Inflammatory macrophage treated with lipopolysaccharide for 4 hours (primary cell): ENCODE measurements at regions not wholly inside any gene's neighbourhood (a gene's known extent, or its start where the extent isn't known, plus 50 kb on each side); places are given as distances from the start of the nearest gene placed in this dataset.
A peak's percentile ranks its signal among the peaks of the same experiment; 100 is the strongest.

Experiments
- DNase-seq: peaks from one replicate; pipeline ENCODE4 v3.0.0-alpha.2; 2020

DNA sequence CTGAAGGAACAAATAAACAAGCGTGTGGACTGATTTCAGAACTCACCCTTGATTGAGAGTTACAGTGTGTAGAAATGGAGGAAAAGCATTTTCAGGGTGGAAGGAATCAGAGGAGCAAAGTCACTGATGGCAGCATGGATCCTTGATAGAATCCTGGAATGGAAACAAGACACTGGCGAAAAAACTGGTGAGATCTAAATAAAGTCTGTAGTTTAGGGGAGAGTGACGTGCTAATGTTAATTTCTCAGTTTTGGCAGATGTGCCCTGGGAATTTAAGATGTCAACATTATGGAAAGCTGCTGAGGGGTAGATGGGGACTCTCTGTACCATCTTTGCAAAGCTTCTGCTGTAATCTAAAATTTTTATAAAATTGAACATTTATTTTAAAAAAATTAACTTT is 378.0 kb downstream of the UQCRFS1 start:
- no peak for DNase-seq

DNA sequence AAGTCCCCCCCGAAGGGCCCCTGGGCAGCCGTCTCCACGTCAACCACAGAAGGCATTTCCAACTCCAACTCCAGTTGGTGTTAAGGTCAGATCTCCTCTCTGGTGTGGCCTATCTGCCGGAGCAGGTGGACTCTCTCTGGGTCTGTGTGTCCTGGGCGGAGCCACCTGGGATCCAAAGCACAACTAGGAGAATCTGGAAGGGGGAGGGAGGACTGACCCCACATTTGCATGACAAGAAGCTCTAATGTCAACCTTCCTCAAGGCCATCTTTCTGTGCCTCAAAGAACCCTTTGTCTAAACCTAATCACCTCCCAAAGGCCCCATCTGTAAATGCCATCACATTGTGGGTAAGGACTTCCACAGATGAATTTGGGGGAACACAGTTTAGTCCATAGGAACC is 381.5 kb downstream of the UQCRFS1 start:
- no peak for DNase-seq

DNA sequence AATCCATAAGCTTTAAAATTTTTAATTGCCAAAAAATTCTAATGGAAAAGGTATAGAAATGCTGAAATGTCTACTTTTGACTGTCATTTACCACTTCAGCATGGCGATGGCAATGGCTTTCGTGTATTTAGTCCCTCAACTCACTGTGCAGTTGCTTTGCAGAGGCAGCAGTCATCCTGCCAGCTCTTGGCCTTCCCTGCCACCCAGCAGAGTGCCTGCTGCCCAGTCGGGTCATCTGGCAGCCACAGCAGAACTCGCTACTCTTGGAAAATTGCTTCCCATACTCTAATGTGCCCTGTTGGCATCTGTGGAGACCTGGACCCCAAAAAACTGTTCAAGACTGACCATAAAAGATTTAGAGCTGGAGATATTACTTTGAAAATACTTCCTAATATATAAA is 383.2 kb downstream of the UQCRFS1 start:
- DNase-seq, result no peak

DNA sequence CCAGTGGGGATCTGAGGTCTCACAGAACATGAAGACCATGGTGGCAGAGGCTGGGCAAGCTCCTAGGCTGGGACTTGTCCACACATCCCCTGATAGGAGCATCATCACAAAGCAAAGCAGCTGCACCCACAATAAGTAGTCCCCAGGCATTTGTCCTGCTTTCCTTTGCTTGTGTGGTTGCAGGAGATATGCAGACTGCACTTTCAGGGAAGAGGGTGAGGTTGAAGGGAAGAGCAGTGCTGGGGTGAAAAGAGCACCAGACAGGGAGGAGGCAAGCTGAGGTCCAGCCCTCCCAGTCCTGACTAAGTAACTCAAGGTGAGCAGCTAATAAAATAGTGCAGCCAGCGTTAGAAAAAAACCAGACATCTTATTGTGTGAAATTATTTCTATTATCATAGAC is 383.6 kb downstream of the UQCRFS1 start:
- DNase-seq, result no peak

DNA sequence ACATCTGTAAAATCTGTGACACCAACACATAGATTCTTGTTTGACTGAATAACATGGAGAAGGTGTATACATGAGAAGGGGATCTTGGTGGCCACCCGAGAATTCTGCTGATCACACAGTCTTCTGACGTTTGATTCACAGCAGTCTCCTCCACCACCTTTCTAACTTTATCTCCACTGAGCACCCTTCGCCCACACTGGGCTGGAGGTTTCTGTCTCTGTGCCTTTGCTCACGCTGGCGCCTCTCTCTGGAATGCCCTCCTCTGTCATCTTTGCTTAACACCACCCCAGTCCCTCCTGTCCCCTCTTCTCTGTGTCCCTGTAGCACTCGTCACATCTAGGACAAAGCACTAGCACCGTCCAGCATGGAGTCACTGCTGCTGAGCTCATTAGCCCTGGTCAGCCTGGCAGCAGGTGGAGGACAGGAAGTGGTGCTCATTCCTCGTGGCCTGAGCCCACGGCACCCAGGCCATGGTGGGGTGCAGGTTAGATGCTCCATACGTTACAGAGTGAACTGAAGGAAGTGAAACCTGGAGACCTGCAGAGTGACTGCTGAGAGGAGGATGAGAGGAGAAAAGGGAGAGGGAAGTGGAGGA is 384.6 kb downstream of the UQCRFS1 start:
- no peak for DNase-seq

DNA sequence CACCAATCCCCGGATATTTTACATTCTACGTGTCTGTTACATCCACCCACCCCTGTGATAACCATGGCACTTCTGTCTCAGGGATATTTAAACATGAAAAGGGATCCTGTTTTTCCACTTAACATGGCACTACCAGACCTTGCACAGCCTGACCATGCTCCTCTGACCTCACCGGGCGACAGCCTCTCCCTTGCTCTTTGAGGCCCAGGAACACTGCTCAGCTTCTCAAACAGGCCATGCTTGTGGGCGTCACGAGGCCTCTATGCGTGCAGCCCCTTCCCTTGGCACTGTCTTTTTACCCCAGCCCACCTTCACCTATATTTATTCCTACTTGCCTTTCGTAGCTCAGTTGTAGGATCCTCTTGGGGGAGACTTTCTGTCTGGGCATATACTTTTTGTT is 385.6 kb downstream of the UQCRFS1 start:
- no peak for DNase-seq

DNA sequence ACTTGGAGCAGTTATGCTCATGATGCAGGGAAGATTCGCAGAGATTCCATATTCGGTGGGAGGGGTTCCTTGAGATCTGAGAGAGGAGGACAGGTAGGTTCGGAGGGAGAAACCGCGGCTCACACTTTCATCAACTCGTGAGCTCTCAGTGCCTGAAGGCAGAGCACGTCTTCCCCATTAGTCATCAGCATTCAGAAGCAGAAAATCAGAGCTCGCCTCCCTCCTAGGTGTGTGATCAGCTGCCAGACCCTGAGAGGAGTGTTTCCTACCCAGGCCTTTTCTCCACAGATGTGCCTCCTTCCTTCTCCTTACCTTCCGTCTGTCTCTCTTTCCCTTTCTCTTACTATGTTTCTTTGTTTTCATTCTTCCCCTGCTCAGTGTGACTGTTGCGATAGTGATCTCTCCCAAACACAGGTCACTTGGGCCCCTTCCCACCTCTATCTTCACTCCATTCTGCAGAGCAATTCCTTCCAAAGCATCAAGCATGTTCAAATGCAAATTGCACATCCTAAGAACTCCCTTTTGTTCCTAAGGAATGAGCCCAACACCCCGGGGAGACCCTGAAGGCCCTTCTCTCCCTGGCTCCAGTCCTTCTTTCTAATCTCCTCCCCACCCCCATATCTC is 389.5 kb downstream of the UQCRFS1 start:
- DNase-seq, result no peak

DNA sequence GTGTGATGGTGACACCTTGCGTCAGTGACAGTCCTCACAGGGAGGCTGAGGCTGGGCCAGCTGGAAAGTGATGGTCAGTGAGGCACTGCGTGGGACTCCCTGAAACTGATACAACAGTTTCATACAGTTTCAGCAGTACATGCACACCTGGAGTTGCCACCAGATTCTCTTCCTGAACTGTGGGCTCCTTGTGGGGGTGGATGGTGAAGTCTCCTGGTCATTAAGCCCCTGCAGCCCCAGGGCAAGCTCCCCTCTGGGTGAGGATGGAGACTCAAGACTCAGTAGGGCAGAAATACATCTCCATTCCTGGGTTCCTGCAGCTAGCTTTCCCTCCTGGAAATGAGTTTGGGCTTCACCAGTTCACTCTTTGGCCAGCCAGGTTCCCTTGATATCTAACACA is 392.7 kb downstream of the UQCRFS1 start:
- no peak for DNase-seq

DNA sequence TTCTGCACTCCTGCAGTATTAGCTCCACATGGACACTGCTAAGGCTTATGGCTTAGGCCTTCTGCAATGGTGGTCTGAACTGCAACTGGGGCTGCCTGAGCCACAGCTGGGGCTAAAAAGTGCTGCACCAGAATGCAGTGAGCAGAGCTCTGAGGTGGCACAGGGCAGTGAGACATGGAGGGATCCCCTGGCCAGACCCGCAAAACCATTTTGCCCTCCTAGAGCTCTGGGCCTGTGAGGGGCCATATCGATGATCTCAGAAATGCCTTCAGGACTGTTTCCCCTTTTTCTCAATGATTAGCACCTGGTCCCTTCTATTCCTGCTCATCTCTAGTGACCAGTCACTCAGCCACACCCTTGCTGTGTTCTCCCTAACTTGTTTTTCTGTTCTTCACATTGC is 397.7 kb downstream of the UQCRFS1 start:
- DNase-seq, result no peak

DNA sequence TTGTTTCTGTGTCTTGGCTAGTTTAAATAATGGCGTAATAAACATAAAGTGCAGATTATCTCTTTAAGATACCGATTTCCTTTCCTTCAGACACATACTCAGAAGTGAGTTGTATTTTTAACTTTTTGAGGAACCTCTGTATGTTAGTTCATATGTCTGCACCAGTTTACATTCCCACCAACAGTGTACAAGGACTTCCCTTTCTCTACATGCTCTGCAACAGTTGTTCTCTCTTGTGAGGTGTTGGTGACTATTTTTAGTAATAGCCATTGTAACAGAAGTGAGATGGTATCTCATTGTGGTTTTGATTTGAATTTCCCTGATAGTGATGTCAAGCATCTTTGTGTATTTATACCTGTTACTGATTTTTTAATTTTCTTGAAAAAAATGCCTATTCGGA is 418.6 kb downstream of the UQCRFS1 start:
- no peak for DNase-seq

DNA sequence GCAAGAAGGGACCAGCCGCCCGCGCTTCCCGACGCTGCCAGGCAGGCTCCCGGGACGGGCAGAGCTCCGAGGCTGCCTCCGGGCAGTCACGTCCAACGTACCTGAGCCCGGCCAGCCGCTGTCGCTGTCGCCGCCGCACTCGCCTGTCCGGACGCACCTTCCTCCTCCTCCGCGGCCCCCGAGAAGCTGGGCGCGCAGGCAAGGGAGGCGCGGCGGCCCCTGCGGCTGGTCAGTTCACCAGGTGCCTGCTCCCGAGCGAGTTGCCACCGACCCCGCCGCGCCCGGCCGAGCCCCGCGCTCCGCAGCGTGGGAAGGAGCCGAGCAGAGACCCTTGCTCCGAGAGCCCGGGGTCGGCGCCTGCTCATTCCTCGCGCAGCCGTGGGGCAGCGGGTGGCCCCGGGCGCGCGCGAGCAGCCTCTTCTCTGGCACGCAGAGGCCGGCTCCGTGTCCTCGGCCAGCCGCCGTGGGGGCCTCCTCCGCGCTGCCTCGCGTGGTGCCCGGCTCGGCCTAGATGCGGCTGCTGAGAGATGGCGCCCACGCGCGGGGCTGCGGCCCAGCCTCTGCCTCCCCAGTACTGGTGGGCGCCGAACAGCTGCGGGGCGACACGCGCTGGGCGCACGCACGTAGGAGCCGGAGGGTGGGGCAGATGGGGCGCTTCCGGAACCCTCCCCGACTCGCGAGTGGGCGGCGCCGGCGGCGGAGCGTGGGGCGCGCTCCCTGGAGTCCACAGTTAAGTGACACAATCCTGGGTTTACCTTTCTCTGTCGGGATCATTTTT is 419.4 kb downstream of the UQCRFS1 start:
- DNase-seq, result no peak

DNA sequence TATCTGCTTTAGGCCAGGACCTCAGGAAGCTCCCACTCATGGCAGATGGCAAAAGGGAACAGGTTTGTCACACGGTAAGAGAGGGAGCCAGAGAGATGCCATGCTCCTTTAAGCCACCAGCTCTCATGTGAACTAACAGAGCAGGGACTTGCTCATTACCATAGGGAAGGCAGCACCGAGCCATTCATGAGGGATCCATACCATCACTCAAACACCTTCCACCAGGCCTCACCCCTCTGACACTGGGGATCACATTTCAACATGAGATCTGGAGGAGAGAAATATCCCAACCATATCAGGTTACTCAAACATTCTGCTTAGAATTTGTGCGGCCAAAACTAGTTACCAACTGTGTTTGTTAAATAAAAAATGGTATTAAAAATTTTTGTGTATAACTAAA is 427.0 kb downstream of the UQCRFS1 start:
- DNase-seq, result no peak

DNA sequence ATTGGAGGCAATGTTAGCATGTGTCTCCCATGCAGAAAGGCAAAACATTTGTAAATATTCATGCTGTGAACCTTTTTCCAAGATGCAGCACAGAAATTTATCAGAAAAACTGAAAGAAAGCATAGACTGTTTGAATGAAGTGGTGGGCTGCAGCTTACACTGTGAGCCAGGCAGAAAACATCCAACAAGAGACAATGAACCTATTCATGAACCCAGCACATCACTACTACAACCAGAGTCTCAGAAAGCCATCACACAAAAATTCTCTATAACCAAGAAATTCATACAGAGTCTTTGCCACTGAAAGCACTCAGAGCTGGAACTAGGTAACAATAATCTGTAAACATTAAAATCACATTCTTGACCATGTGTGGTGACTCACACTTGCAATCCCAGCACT is 448.9 kb downstream of the UQCRFS1 start:
- DNase-seq, result no peak

DNA sequence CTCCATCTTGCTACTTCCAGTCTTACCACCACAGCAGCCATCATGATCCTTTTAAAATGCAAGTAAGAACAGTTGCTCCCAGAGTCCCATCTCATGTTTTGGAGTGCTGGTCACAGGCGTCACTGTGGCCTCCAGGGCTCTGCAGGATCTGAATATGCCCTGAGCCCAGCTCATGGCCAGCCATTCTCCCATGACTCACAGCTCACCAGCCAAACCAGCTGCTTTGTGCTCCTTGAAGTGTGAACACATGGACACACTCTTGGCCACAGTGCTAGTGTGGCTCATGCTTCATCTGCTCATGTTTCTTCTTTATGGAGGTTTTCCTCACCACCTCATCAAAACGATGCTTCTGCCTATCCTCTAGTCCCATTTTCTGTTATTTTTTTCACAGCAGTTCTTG is 466.5 kb downstream of the UQCRFS1 start:
- DNase-seq, result no peak

DNA sequence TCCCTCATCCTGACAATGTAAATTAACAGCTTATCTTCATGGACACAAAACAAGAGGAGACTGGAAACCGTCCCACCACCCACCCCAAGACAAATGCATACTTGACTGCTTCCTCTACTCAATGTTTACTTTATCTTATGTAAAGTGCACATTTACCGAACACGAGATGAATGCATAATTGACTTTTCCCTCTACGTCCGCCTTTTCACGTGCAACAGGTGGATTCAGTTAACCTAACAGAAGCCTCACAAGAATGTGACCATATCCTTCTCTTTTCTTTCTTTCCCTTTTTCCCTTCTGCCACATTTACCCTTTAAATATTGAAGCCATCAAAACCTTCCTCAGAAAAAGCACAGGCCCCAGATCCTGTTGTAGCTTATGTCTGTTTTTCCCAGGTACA is 468.0 kb downstream of the UQCRFS1 start:
- no peak for DNase-seq

DNA sequence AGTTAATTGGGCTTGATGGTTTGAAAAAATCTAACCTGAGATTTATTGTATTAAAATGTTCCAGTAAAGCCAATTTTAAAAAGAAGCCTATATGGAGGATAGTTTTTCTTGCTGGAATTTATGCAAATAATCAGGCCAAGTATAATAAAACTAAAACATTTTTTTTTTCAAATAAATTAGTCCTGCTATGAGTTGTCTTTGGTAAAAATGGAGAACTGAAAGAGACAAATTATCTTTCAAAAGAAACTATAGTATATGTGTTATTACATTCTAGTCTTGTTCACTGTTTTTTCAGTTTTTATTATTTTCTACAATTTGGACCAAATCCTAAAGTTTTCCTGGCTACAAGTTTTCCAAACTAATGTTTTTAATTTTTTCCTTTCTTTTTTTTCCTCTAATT is 468.9 kb downstream of the UQCRFS1 start:
- no peak for DNase-seq

DNA sequence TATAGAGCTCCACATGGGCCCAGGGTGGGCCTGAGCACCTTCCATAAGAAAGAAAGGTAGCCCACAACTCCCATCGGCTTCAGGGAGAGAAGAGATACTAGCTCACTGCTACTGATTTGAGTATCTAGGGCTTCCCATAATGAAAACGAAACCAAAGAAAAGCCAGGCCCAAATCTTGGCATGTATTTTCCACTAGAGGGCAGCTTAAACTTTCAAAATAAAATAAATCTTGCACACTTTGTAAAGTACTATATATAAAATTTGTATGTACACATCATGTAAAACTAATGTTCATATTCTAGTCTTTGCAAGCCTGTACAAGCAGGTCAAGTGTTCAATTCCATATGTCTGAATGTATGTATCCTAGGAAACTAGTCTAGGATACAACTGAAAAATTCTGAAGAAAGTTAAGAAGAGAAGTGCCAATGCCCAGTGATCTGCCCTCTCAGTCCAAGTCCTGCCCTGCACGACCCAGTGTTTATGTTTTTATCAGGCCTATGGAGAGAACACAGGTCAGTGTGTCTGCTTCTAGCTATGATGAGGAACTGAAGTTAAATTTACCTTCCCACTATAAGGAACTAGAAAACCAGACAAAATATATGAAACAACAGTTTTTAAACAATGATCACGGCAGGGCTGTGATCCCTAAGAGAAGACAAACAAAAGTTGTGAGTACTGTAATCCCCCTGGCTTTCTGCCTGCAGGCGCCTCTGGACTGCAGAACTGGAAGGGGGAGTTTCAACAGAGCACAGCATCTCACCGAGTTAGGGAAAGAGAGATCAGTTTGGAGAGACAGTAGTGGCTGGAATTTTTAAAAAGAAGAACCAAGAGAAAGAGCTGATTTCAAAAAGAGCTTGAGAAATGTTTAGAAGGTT is 475.7 kb downstream of the UQCRFS1 start:
- DNase-seq, result peak; percentile 32

DNA sequence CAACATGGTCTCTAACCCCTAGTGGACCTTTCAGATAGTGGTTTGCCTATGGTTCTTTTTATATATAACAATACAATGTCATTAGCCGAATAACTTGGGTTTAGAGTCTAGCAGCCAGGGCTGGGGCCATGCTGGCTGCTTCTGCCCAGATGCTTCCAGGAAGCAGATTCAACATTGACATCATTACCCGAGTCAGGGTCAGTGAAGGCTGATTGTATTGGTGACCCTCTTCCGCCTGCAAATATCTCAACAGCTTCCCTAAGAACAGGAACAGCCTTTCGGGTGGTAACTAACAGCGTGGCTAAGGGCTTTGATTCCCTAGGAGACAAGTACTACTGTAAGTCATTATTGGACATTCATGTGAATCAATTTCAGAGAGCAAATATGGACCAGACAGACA is 476.4 kb downstream of the UQCRFS1 start:
- DNase-seq, result no peak

DNA sequence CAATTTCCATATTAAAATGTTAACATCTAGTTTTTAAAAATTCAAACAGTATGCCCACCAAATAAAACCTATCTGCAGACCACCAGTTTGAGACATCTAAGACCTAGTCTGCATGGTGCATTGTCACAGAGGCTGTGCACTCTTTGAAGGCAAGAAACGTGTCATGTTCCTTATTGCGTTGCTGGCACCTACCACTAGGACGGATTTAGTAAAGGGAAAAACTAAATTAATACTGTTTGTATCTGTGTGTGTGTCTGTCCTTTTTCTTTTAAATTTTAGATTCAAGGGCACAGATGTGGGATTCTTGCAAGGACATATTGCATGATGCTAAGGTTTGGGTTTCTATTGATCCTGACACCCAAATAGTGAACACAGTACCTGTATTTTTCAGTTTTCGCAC is 481.4 kb downstream of the UQCRFS1 start:
- DNase-seq, result no peak

DNA sequence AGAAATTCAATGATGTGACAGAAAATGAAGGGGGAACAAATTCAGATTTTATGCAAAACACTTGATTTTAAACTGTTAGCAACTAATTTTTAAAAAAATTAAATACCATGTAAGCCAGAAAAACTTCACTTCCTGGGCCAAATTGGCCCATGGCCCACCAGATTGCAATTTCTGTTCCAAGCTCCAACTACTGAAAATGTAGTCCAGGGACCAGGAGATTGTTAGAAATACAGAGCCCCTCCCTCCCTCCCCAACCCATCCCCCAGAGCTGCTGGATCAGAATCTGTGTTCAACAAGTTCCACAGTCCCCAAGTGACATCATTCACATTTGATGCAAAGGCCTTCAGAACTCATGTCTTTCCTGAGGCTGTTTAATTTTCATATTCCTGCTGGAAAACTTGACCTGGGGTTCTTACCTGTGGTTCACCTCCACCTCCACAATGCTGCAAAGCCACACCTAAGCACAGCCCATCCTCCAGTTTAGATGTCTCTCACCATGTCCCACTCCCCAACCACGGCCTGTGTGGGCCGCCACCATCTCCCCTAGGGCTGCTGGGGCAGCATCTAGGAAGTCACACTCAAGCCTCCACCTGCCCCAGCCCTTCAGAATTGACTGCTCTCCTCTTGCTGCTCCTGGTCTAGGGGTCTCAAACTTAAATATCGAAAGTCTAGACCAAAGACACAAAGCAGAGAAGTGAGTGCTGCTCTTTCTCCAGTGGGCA is 482.0 kb downstream of the UQCRFS1 start:
- no peak for DNase-seq

DNA sequence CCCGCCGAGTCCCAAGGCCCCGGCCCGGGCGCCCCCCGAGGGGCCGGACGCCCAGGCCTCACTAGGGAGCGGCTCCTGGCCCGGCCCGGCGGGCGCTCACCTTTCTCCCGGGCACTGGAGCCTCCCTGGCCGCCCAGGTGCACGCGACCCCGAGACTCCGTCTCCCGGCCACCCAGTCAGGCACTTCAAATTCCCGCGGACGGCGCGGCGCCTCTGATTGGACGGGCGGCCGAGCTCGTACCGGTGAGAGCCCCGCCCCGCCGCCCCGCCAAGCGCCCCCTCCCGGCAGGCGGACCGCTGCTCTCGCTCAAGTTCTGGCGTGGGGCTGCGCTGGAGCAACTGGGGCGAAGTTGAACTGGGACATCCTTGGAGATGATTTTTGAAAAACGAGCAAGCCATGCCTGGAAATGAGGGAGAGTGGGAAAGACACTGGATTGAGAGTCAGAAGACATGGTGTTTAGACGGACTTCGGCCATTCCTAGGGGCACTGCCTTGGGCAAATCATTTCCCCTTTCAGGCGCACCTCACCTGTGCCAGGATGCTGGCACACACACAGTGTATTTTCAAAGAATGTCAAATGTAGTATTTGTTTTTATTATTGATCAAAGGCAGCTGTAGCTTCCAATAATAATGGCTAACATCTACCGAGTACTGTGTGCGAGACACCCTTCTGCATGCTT is 485.3 kb downstream of the UQCRFS1 start:
- DNase-seq, result no peak
